Choroid plexus epithelial cell (primary cell): ENCODE measurements at regions not wholly inside any gene's neighbourhood (a gene's known extent, or its start where the extent isn't known, plus 50 kb on each side); places are given as distances from the start of the nearest gene placed in this dataset.

ENCODE experiments used
- DNase-seq: peaks from one replicate; pipeline ENCODE4 v3.0.0-alpha.2; 2010; ENCODE audit warnings: low read depth
- H3K4me3 ChIP-seq: 2 replicates; pipeline ENCODE4 v1.5.1; 2011; ENCODE audit warnings: low read depth, mild to moderate bottlenecking, control low read depth, low read length, moderate library complexity
- CTCF ChIP-seq: conservative IDR thresholded peaks from 2 replicates; pipeline ENCODE4 v1.5.1; 2011; ENCODE audit warnings: low read depth, mild to moderate bottlenecking, control low read depth, inconsistent platforms, low read length, moderate library complexity

GRCh38 chr6:168960551-168961263 lies 292.9 kb downstream of the THBS2 start:
- H3K4me3 ChIP-seq, result no peak overlapping the region
- no peak for TF ChIP-seq CTCF
- no peak for DNase-seq

DNA sequence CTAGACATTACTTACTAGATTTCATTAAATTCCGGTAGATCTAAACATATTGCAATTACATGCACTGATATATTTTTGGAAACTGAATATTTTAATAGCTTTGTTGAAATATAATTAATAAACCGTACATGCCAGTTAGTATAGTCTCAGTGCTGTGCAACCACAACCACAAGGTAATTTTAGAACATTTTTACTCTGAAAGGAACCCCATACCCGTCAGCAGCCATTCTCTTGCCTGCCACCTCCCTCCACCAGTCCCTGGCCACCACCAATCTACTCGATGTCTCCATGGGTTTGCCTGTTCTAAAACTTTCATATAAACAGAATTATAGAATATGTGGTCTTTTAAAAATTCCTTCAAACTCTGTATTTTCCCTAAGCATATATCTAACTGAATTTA lies 293.9 kb downstream of the THBS2 start:
- no peak for TF ChIP-seq CTCF
- DNase-seq, result no peak
- no peak overlapping the region for H3K4me3 ChIP-seq

DNA sequence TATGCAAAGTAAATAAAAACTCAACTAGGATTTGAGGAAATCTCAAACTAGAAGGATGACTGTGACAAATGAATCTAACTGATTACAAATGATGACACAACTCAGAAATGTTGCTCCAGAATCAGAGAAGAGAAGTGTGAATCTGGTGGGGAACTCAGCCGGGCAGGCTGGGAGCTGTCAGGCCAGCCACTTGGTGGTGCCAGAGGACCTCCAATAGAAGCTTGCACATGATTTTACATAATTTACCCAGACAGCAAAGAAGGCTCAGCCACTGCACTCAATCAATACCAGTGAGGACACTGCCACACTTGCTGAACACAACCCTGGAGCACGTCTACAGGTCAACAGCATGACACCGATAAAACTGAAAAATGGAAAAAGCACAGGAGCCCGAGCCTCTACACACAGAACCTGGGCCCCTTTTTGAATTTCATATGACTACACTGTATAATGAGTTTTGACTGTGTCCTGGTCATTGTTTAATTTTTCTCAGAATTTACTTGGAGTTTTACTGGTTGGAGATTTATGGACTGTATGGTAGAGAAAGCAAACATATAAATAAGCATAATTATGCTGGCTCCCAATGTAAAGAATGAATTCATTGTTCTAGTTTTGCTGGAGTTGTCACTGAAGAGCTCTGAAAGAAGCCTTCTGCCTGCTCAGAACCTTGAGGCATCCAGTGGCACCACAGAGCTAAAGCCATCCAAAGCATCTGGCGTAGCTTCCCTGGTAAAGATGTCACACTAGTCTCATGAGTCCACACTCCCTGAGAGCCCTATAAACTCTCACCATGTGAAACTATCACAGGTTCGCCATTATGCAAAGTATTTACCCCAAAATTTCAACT lies 296.5 kb downstream of the THBS2 start:
- H3K4me3 ChIP-seq, result no peak overlapping the region
- peak; percentile 92 for DNase-seq

GRCh38 chr6:168956141-168956838 lies 297.4 kb downstream of the THBS2 start:
- DNase-seq, result peak; percentile 43
- no peak for TF ChIP-seq CTCF
- H3K4me3 ChIP-seq, result no peak overlapping the region

More for the DNA sequence above, 296.5 kb downstream of the THBS2 start:
- TF ChIP-seq CTCF, result peak; percentile 98

DNA sequence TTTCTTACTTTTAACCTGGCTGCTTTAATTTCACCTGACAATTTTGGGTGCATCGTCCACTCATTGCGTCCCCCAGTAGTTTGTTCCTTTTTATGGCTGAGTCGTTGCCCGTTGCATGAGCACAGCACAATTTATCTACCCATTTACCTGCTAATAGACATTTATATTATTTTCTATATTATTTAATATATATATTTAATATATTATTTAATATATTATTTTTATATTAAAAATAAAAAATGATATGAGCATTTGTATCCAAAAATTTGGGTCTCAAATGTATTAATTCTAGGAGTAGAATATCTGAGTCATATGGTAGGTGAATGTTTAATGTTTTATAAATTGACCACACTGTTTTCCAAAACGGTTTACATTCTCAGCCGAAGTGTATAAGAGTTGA lies 300.2 kb downstream of the THBS2 start:
- no peak for TF ChIP-seq CTCF
- no peak overlapping the region for H3K4me3 ChIP-seq
- DNase-seq, result no peak

DNA sequence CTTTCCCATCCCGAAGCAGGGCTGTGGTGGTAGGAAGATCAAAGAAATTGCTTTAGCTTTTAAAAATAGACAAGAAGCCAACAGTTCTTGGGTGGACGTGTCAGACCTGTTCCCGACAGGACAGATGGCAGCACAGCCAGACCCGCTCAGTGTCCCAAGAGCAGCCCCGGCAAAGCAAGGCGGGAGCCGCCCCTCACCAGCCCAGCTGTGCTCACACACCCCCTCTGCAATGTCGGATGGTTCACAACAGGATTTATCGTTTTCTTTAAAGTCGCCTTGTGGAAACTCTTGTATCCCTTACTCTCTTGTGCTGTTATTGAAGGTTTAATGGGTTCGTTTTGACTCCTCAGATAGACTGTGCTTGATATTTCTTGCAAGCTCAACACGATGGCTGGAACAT lies 302.4 kb downstream of the THBS2 start:
- no peak for DNase-seq
- no peak overlapping the region for H3K4me3 ChIP-seq
- TF ChIP-seq CTCF, result no peak
